ENCODE measurements at regions not wholly inside any gene's neighbourhood (a gene's known extent, or its start where the extent isn't known, plus 50 kb on each side); places are given as distances from the start of the nearest gene placed in this dataset.
"Not testable (repeated sequence)": the region's sequence is repeated elsewhere in the genome, so short reads cannot be mapped to it uniquely, and the experiment has no call there.

- not testable (repeated sequence) for TF ChIP-seq POLR2A, CTCF (IDR thresholded peaks at IDR 0.05)
Measured at GRCh38 chr16:29288711-29289474, 117.6 kb downstream of the NPIPB11 start.

Measured in esophagus squamous epithelium (tissue), 4 donors.